ENCODE measurements at regions not wholly inside any gene's neighbourhood (a gene's known extent, or its start where the extent isn't known, plus 50 kb on each side); places are given as distances from the start of the nearest gene placed in this dataset.
A peak's percentile ranks its signal among the peaks of the same experiment; 100 is the strongest.
"Not testable (repeated sequence)": the region's sequence is repeated elsewhere in the genome, so short reads cannot be mapped to it uniquely, and the experiment has no call there.

- no peak for TF ChIP-seq CTCF (IDR thresholded peaks at IDR 0.05)
- Mint-ChIP-seq H3K27ac (peak overlapping the region; percentile 74), H3K4me1 (peaks cover 4% of the 10 kb centered on the region), H3K4me3 (no peak overlapping the region), H3K9me3 (peaks cover 18% of the 10 kb centered on the region), H3K36me3 (ENCODE audit: low read depth) (no peaks in the 10 kb centered on the region), H3K27me3 (ENCODE audit: low read depth, poor library complexity) (no peaks in the 10 kb centered on the region)
- no peak for DNase-seq
Measured at GRCh38 chr2:33907866-33908265, 308.8 kb upstream of the FAM98A start.

- H3K4me1 Mint-ChIP-seq; H3K36me3 Mint-ChIP-seq (ENCODE audit: low read depth); DNase-seq; H3K27me3 Mint-ChIP-seq (ENCODE audit: low read depth, poor library complexity); H3K4me3 Mint-ChIP-seq; H3K27ac Mint-ChIP-seq: not testable (repeated sequence)
- H3K9me3 Mint-ChIP-seq, result peaks cover 24% of the 10 kb centered on the region
Measured at GRCh38 chr2:33906129-33906528, 307.0 kb upstream of the FAM98A start.

- TF ChIP-seq CTCF (IDR thresholded peaks at IDR 0.05), result no peak
- DNase-seq, result no peak
- no peaks in the 10 kb centered on the region for H3K27me3 Mint-ChIP-seq (ENCODE audit: low read depth, poor library complexity)
Measured at GRCh38 chr2:33904801-33905200, 305.7 kb upstream of the FAM98A start.

GRCh38 chr2:33903701-33904100 is 304.6 kb upstream of the FAM98A start:
- H3K27me3 Mint-ChIP-seq (ENCODE audit: low read depth, poor library complexity), result no peaks in the 10 kb centered on the region
- no peak overlapping the region for H3K27ac Mint-ChIP-seq
- H3K4me3 Mint-ChIP-seq, result no peak overlapping the region
- no peak for TF ChIP-seq CTCF (IDR thresholded peaks at IDR 0.05)
- H3K9me3 Mint-ChIP-seq, result peaks cover 24% of the 10 kb centered on the region
- DNase-seq, result no peak
- no peaks in the 10 kb centered on the region for H3K36me3 Mint-ChIP-seq (ENCODE audit: low read depth)
- H3K4me1 Mint-ChIP-seq, result no peaks in the 10 kb centered on the region

More at GRCh38 chr2:33904801-33905200, 305.7 kb upstream of the FAM98A start:
- Mint-ChIP-seq H3K36me3 (ENCODE audit: low read depth) (no peaks in the 10 kb centered on the region), H3K27ac (peak overlapping the region; percentile 4), H3K4me3 (no peak overlapping the region), H3K9me3 (peaks cover 24% of the 10 kb centered on the region), H3K4me1 (peaks cover 4% of the 10 kb centered on the region)

GRCh38 chr2:33903215-33903614 is 304.1 kb upstream of the FAM98A start:
- Mint-ChIP-seq H3K27me3 (ENCODE audit: low read depth, poor library complexity) (no peaks in the 10 kb centered on the region), H3K4me1 (no peaks in the 10 kb centered on the region), H3K27ac (no peak overlapping the region), H3K4me3 (no peak overlapping the region), H3K9me3 (peaks cover 24% of the 10 kb centered on the region), H3K36me3 (ENCODE audit: low read depth) (no peaks in the 10 kb centered on the region)
- DNase-seq, result no peak
- TF ChIP-seq CTCF (IDR thresholded peaks at IDR 0.05), result no peak

GRCh38 chr2:33900610-33901009 is 301.5 kb upstream of the FAM98A start:
- Mint-ChIP-seq H3K27ac (no peak overlapping the region), H3K4me1 (no peaks in the 10 kb centered on the region), H3K9me3 (peaks cover 24% of the 10 kb centered on the region), H3K4me3 (no peak overlapping the region), H3K27me3 (ENCODE audit: low read depth, poor library complexity) (no peaks in the 10 kb centered on the region), H3K36me3 (ENCODE audit: low read depth) (no peaks in the 10 kb centered on the region)
- no peak for TF ChIP-seq CTCF (IDR thresholded peaks at IDR 0.05)
- no peak for DNase-seq

All from nephron progenitor cell (in vitro differentiated cells).